ENCODE measurements at regions not wholly inside any gene's neighbourhood (a gene's known extent, or its start where the extent isn't known, plus 50 kb on each side); places are given as distances from the start of the nearest gene placed in this dataset.

DNA sequence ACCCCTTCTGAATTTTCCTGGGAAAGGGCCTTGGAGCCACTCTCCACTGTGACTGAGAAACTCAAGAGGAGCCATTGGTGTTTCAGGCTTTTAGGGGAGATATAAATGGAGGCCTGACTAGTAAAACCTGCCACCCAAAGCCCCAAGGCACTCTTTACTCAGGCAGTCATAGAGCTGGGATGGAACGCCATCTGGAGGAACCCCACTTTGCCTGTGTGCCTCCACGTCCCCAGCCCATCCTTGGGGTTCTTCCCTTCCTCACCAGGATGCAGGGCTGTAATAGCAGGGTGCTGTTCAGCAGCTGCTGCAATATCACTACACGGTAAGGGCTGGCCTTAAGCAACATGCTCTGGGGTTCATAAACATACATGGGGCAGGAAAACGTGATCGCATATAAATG lies 232.6 kb downstream of the BAMBI start:
- no peak for DNase-seq (ENCODE audit: low spot score)

DNA sequence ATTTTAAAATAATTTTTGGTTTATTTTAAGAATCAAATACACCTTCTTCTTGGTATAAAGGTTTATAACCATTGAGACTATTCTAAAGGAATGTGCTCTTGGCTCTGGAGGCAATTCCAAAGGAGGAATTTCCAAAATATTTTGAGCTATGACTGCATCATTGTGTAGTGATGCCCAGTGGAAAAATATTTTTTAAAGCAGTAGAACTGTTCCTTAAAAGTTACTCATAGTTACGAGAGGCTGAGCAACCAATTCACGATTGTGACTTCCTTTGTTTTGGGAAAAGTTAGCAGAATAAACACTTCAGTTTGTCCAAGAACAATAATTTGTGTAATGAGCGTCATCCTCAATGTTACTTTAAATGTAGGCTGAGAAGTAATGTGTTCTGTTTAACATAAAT lies 233.6 kb downstream of the BAMBI start:
- Histone ChIP-seq H3K27me3 (ENCODE audit: control insufficient read depth in 4 of 4, insufficient read depth in 4 of 4, low read length in 3 of 4) (no peaks in the 10 kb centered on the region), H3K9ac (ENCODE audit: low read depth in 1 of 2, low read length in 2 of 2) (no peak overlapping the region), H3K27ac (ENCODE audit: low read depth in 1 of 2, low read length in 2 of 2) (no peak overlapping the region), H3K9me3 (ENCODE audit: control insufficient read depth in 4 of 4, low read length in 3 of 4) (no peaks in the 10 kb centered on the region), H3K4me1 (ENCODE audit: control insufficient read depth in 4 of 4, insufficient read depth in 4 of 4, low read length in 3 of 4) (no peaks in the 10 kb centered on the region), H3K4me3 (ENCODE audit: low read depth in 1 of 3, low read length in 3 of 3) (no peak overlapping the region), H3K36me3 (ENCODE audit: control insufficient read depth in 4 of 4, insufficient read depth in 3 of 4, low read depth in 1 of 4, low read length in 3 of 4) (no peaks in the 10 kb centered on the region)
- DNase-seq (ENCODE audit: low spot score): no peak
- 76% methylated on average over 3 of the region's 3 CpGs for WGBS
- TF ChIP-seq HNF4G (IDR thresholded peaks at IDR 0.05) (no peak), RXRA (IDR thresholded peaks at IDR 0.05) (no peak), FOXA2 (IDR thresholded peaks at IDR 0.05) (no peak), YY1 (IDR thresholded peaks at IDR 0.05) (no peak), GABPA (IDR thresholded peaks at IDR 0.05 in 1 of 2, conservative IDR thresholded peaks at IDR 0.05 in 1 of 2) (no peak), JUND (IDR thresholded peaks at IDR 0.05) (no peak), FOXA1 (IDR thresholded peaks at IDR 0.05) (no peak), TAF1 (conservative IDR thresholded peaks at IDR 0.05) (no peak), RAD21 (IDR thresholded peaks at IDR 0.05) (no peak), SP1 (IDR thresholded peaks at IDR 0.05) (no peak), EGR1 (IDR thresholded peaks at IDR 0.05; ENCODE audit: low read depth in 2 of 2) (no peak)
- TF ChIP-seq, protein P1, sequence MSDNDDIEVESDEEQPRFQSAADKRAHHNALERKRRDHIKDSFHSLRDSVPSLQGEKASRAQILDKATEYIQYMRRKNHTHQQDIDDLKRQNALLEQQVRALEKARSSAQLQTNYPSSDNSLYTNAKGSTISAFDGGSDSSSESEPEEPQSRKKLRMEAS (IDR thresholded peaks at IDR 0.05): no peak
- TF ChIP-seq, protein P2, sequence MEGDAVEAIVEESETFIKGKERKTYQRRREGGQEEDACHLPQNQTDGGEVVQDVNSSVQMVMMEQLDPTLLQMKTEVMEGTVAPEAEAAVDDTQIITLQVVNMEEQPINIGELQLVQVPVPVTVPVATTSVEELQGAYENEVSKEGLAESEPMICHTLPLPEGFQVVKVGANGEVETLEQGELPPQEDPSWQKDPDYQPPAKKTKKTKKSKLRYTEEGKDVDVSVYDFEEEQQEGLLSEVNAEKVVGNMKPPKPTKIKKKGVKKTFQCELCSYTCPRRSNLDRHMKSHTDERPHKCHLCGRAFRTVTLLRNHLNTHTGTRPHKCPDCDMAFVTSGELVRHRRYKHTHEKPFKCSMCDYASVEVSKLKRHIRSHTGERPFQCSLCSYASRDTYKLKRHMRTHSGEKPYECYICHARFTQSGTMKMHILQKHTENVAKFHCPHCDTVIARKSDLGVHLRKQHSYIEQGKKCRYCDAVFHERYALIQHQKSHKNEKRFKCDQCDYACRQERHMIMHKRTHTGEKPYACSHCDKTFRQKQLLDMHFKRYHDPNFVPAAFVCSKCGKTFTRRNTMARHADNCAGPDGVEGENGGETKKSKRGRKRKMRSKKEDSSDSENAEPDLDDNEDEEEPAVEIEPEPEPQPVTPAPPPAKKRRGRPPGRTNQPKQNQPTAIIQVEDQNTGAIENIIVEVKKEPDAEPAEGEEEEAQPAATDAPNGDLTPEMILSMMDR (IDR thresholded peaks at IDR 0.05; ENCODE audit: low read depth, low read length, missing input control): no peak
- TF ChIP-seq, protein P3, sequence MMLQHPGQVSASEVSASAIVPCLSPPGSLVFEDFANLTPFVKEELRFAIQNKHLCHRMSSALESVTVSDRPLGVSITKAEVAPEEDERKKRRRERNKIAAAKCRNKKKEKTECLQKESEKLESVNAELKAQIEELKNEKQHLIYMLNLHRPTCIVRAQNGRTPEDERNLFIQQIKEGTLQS (IDR thresholded peaks at IDR 0.05): no peak
- TF ChIP-seq, protein P4, sequence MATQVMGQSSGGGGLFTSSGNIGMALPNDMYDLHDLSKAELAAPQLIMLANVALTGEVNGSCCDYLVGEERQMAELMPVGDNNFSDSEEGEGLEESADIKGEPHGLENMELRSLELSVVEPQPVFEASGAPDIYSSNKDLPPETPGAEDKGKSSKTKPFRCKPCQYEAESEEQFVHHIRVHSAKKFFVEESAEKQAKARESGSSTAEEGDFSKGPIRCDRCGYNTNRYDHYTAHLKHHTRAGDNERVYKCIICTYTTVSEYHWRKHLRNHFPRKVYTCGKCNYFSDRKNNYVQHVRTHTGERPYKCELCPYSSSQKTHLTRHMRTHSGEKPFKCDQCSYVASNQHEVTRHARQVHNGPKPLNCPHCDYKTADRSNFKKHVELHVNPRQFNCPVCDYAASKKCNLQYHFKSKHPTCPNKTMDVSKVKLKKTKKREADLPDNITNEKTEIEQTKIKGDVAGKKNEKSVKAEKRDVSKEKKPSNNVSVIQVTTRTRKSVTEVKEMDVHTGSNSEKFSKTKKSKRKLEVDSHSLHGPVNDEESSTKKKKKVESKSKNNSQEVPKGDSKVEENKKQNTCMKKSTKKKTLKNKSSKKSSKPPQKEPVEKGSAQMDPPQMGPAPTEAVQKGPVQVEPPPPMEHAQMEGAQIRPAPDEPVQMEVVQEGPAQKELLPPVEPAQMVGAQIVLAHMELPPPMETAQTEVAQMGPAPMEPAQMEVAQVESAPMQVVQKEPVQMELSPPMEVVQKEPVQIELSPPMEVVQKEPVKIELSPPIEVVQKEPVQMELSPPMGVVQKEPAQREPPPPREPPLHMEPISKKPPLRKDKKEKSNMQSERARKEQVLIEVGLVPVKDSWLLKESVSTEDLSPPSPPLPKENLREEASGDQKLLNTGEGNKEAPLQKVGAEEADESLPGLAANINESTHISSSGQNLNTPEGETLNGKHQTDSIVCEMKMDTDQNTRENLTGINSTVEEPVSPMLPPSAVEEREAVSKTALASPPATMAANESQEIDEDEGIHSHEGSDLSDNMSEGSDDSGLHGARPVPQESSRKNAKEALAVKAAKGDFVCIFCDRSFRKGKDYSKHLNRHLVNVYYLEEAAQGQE (IDR thresholded peaks at IDR 0.05): no peak

More for the DNA sequence above, 232.6 kb downstream of the BAMBI start:
- TF ChIP-seq, protein P1 (IDR thresholded peaks at IDR 0.05): no peak
- TF ChIP-seq JUND (IDR thresholded peaks at IDR 0.05): no peak
- no peak for TF ChIP-seq EGR1 (IDR thresholded peaks at IDR 0.05; ENCODE audit: low read depth in 2 of 2)
- TF ChIP-seq, protein P2 (IDR thresholded peaks at IDR 0.05; ENCODE audit: low read depth, low read length, missing input control): no peak
- TF ChIP-seq, protein P4 (IDR thresholded peaks at IDR 0.05): no peak
- no peak for TF ChIP-seq SP1 (IDR thresholded peaks at IDR 0.05)
- TF ChIP-seq HNF4A (conservative IDR thresholded peaks at IDR 0.05): no peak
- TF ChIP-seq HNF4G (IDR thresholded peaks at IDR 0.05): no peak
- TF ChIP-seq YY1 (IDR thresholded peaks at IDR 0.05): no peak
- TF ChIP-seq RAD21 (IDR thresholded peaks at IDR 0.05): no peak
- no peak for TF ChIP-seq GABPA (IDR thresholded peaks at IDR 0.05 in 1 of 2, conservative IDR thresholded peaks at IDR 0.05 in 1 of 2)
- Histone ChIP-seq H3K27me3 (ENCODE audit: control insufficient read depth in 4 of 4, insufficient read depth in 4 of 4, low read length in 3 of 4) (no peaks in the 10 kb centered on the region), H3K36me3 (ENCODE audit: control insufficient read depth in 4 of 4, insufficient read depth in 3 of 4, low read depth in 1 of 4, low read length in 3 of 4) (no peaks in the 10 kb centered on the region), H3K9ac (ENCODE audit: low read depth in 1 of 2, low read length in 2 of 2) (no peak overlapping the region), H3K4me1 (ENCODE audit: control insufficient read depth in 4 of 4, insufficient read depth in 4 of 4, low read length in 3 of 4) (no peaks in the 10 kb centered on the region), H3K9me3 (ENCODE audit: control insufficient read depth in 4 of 4, low read length in 3 of 4) (no peaks in the 10 kb centered on the region), H3K4me3 (ENCODE audit: low read depth in 1 of 3, low read length in 3 of 3) (no peak overlapping the region), H3K27ac (ENCODE audit: low read depth in 1 of 2, low read length in 2 of 2) (no peak overlapping the region)
- WGBS: 90% methylated on average over 5 of the region's 5 CpGs
